IPS DF 4.7 (cell line): ENCODE measurements at regions not wholly inside any gene's neighbourhood (a gene's known extent, or its start where the extent isn't known, plus 50 kb on each side); places are given as distances from the start of the nearest gene placed in this dataset.
A peak's percentile ranks its signal among the peaks of the same experiment; 100 is the strongest.

Source experiments
- DNase-seq: peaks from one replicate; pipeline ENCODE4 v3.0.0-alpha.2; 2013; ENCODE audit warnings: low spot score; ENCODE audit errors: extremely low read depth

DNA sequence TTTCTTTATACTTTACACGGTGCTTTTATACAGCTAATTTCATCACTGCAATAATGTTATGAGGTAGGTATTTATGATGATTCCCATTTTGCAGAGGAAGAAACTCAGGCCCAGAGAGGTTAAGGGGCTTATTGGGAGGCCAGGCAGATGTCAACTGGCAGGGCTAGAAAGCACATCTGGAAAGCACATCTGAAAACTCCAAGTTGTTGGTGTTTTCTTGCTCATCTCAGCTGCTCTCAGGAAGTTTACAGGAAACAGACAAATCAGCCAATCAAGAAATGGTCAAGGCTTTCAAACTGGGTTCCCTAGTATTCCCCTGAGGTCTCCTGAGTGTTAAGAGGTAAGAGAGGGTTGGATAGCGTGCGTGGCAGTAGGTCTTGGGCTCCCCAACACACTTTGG lies 124.1 kb upstream of the MED13L start:
- no peak for DNase-seq

GRCh38 chr12:116402163-116402939 lies 124.9 kb upstream of the MED13L start:
- no peak for DNase-seq

DNA sequence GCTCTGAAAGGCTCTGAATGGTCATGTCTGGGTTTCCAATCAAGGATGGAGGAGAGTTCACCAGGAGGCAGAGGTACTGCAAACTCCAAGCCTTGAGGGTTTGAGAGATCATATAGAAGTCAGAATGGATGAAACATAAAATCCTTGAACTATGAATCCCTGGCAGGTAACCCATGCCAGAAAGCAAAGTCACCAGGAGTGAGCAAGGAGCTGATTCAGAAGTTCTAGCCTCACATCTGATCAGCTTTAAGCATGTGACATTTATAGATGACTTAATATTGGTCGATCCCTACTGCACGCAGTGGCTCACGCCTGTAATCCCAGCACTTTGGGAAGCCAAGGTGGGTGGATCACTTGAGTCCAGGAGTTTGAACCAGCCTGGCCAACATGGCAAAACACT lies 126.1 kb upstream of the MED13L start:
- DNase-seq, result no peak

DNA sequence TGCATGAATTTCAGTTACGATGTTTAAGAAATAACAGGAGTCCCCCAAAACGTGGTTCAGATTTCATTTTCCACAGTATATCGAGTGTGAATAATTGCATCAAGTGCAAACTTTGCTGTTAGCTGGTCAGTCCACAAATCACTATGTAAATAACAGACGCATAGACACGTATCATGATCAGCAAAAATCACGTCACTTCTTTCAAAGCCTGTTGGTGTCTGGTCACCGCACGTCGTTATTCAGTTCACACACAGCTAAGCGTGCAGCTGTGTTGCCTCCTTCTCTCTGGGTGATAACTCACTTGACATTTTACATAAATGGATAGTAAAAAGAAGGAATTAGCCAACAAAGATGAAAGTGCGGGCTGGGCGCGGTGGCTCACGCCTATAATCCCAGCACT lies 126.8 kb upstream of the MED13L start:
- no peak for DNase-seq

DNA sequence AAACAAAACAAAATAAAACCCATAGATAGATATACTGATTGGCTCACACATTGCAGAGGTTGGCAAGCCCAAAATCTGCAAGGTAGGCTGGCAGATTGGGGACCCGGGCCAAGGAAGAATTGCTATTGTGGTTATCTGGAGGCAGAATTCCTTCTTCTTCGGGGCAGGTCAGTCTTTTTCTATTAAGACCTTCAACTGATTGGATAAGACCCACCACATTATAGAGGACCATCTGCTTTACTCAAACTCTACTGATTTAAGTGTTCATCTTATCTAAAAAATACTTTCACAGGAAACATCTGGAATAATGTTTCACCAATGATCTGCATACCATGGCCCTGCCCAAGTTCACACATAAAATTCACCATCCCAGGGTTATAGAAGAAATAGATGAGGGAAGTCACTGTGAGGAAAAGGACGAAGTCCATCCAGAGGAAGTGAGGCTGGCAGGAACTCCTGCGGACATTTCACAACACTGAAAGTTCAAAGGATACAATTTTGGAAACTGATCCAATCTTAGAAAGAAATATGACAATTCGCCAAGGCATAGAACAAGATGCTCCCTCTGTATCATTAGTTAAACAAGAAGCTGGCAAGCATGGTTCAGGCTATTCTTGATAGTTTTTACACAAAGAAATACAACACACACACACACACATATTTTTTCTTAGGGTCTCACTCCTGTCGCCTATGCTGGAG lies 127.6 kb upstream of the MED13L start:
- no peak for DNase-seq

DNA sequence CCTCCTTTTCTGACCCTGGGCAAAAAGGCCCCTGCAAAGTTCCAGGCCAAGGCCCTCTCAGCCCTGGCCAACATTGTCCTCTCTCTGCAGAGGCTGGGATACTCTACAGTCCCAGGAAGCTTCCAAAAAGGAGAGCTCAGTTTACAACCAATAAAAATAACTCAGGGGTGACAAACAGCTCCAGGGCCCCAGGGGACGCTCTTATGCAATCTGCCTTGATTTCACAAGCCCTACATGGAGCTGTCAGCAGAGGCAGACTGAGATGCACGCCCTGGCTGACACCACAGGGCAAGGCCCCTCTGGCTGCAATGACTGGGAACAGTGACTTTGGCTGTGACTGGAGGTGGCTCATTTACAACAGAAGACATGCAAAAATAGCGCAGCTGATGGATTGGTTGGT lies 129.0 kb upstream of the MED13L start:
- no peak for DNase-seq

GRCh38 chr12:116408489-116409250 lies 131.2 kb upstream of the MED13L start:
- DNase-seq, result no peak

- DNase-seq, result no peak
These were observed 134.5 kb upstream of the MED13L start for GRCh38 chr12:116411977-116412376.

DNA sequence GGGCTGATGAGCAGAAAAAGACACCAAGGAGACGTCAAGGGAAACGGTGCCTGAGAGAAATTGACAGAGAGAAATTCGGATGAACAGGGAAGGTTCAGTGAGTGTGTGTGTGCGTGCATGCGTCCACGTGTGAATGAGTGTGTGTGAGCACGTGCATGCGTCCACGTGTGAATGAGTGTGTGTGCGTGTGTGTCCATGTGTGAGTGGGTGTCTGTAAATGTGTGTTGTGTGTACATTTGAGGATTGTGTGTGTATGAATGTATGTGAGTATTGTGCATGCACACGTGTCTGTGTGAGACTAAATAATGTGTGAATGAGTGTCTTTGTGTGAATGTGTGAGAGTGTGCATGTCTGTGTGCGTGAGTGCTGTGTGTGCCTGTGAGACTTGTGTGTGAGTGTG lies 137.4 kb upstream of the MED13L start:
- DNase-seq, result no peak

GRCh38 chr12:116415408-116416108 lies 138.1 kb upstream of the MED13L start:
- DNase-seq, result no peak

DNA sequence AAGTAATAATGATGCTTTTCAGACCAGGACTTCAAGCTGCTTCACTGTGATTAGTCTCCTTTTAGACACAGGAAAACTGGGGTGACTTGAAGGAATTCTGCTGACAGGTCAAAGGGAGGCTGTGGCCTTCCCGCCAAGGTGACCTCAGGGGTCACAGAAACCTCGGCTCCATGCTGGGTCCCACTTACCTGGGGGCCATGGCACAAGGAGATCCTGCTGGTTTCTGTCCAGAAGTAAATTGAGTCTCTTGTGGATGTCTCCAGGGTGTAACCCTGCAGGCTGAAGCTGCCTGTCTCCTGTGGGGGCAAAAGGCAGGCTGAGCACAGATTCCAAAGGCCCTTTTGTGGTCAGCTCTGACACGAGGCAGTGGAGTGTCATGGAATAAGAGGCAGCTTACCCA lies 138.7 kb upstream of the MED13L start:
- no peak for DNase-seq

- no peak for DNase-seq
These were observed 140.6 kb upstream of the MAP1LC3B2 start for GRCh38 chr12:116418551-116418950.

GRCh38 chr12:116420227-116420880 lies 138.8 kb upstream of the MAP1LC3B2 start:
- no peak for DNase-seq

DNA sequence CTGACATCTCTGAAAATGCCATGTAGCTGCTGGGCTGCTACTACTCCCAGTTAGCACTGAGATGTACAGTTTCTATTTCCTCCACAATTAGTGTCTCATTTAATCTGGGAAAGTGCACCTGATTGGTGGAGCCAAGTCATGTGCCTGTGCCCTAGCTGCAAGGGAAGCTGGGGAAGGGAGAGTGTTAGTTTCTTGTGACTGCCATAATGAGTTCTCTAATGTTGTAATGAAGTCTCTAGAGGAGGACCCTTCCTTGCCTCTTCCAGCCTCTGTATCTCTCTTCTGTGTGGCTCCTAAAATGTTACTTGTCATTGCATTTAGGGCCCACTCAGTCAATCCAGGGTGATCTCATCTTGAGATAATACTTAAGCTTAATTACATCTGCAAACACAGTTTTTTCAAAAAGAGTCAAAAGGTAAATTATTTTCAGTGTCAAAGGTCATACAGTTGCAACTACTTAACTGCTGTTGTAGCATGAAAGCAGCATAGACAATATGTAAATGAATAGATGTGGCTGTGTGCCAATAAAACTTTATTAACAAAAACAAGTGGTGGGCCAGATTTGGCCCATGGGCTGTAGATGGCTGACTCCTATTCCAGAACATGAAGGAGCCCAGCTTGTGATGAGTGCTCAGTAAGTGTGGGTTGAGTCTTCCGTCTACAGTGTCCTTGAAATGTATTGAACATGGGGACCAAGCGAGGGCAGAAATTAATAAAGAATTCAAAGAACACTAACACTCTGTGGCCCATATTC lies 137.2 kb upstream of the MAP1LC3B2 start:
- DNase-seq, result no peak

- DNase-seq, result no peak
These were observed 136.1 kb upstream of the MAP1LC3B2 start for GRCh38 chr12:116423094-116423493.

GRCh38 chr12:116425256-116426193 lies 133.7 kb upstream of the MAP1LC3B2 start:
- no peak for DNase-seq

- DNase-seq, result no peak
These were observed 132.6 kb upstream of the MAP1LC3B2 start for GRCh38 chr12:116426391-116427136.

DNA sequence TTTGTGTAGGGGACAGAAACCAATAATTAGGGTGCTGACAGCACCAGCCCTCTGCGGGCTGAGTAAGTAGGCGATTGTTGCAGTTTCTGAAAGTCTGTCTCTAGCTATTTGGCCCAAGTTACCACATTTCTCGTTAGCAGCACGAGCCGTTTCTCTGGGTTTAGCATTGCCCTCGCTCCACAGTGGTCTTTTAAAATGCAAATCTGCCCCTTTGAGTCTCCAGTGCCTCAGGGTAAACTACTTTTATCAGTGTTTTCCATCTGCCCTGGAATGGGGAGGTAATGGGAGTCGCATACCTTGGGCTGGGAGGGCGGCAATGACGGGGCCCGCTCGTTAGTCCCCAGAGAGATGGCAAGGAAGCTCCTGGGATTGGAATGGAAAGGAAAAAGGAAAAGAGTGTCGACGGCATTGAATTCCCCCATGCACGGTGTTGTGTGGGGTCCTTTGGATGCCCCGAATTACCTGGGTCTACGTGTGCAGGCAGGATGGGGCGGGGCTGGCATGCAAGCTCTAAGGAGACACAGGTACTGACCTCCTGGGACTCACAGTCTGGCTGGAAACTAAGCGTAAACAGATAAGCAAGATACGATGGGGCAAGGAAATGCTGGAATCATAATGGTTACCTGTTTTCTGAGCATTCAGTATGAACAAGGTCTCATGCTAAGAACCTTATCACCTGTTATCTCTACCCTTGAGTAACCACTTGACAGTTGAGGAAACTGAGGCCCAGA lies 131.8 kb upstream of the MAP1LC3B2 start:
- peak; percentile 96 for DNase-seq
